ENCODE measurements at regions not wholly inside any gene's neighbourhood (a gene's known extent, or its start where the extent isn't known, plus 50 kb on each side); places are given as distances from the start of the nearest gene placed in this dataset.

DNA sequence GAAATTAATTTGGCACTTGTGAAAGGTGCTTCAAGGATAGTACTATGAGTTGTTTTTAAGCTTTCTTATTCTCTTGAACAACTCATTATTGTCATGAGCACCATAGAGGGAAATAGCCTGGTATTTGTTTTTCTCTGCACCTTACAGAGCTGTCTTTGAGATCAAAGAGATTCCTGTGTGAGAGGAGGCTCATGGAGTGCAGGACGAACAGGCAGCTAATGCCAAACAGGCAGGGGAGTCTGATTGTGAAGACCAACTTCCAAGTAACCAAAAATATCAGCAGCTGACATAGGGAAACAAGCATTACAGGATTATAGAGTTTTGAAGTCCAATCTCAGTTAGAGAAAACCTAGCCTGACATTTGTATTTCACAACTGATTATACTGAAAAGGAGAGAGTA lies 110.6 kb upstream of the TENT5A start:
- Histone ChIP-seq H3K4ac (replicated peaks; ENCODE audit: insufficient read length, low read depth, low read length) (no peak overlapping the region), H2BK120ac (replicated peaks; ENCODE audit: low read depth, low read length) (no peak overlapping the region), H3K27me3 (replicated peaks in 1 of 4; ENCODE audit: control insufficient read depth in 3 of 4, extremely low read depth in 1 of 4, insufficient read depth in 3 of 4, low read length in 3 of 4) (no peaks in the 10 kb centered on the region), H2BK5ac (ENCODE audit: low read depth, low read length) (no peak overlapping the region), H3K4me2 (ENCODE audit: insufficient read depth in 1 of 2, low read depth in 2 of 2, low read length in 2 of 2) (peak overlapping the region in 1 of 2 experiments; percentile 16; a peak in 1 of 4 replicates), H3K14ac (ENCODE audit: insufficient read length) (no peak overlapping the region), H3K79me2 (ENCODE audit: control insufficient read depth in 1 of 2, insufficient read depth in 2 of 2, low read length in 2 of 2) (no peaks in the 10 kb centered on the region), H3K27ac (ENCODE audit: low read depth, low read length) (no peak overlapping the region), H2AFZ (ENCODE audit: low read length) (no peak overlapping the region), H3K9ac (replicated peaks in 1 of 4; ENCODE audit: extremely low read depth in 1 of 4, low read depth in 3 of 4, low read length in 3 of 4) (no peak overlapping the region), H2BK15ac (ENCODE audit: low read length) (no peak overlapping the region), H3K9me3 (ENCODE audit: insufficient read depth in 2 of 2, low read depth in 1 of 2, low read length in 1 of 2) (no peaks in the 10 kb centered on the region), H4K5ac (ENCODE audit: insufficient read length, low read depth, low read length) (no peak overlapping the region), H2BK12ac (ENCODE audit: low read depth, low read length) (no peak overlapping the region), H3K23me2 (ENCODE audit: low read depth, low read length) (no peaks in the 10 kb centered on the region), H4K8ac (ENCODE audit: extremely low read depth, insufficient read depth, low read length) (no peak overlapping the region), H3K56ac (replicated peaks; ENCODE audit: insufficient read length, low read depth, low read length) (no peak overlapping the region), H4K20me1 (replicated peaks in 1 of 2; ENCODE audit: control insufficient read depth in 1 of 2, insufficient read depth in 2 of 2, low read length in 2 of 2) (no peaks in the 10 kb centered on the region), H3K18ac (ENCODE audit: extremely low read depth, low read length) (no peak overlapping the region), H3K4me1 (replicated peaks in 1 of 4; ENCODE audit: control insufficient read depth in 3 of 4, insufficient read depth in 4 of 4, low read length in 3 of 4) (no peaks in the 10 kb centered on the region; a peak in 2 of 7 replicates), H3K23ac (ENCODE audit: insufficient read length) (no peak overlapping the region), H3K79me1 (ENCODE audit: low read depth, low read length) (no peaks in the 10 kb centered on the region), H4K91ac (replicated peaks; ENCODE audit: insufficient read length, low read length) (no peak overlapping the region), H2BK20ac (ENCODE audit: low read length) (no peak overlapping the region), H2AK5ac (ENCODE audit: low read depth, low read length) (no peak overlapping the region), H3K4me3 (ENCODE audit: extremely low read depth in 1 of 4, insufficient read depth in 2 of 4, low read depth in 3 of 4, low read length in 4 of 4) (no peak overlapping the region), H3K36me3 (ENCODE audit: control insufficient read depth in 2 of 4, insufficient read depth in 4 of 4, low read length in 3 of 4) (no peaks in the 10 kb centered on the region)
- 7% methylated on average over 1 of the region's 1 CpG; no CpG with 5 or more reads in 1 of the 2 experiments for WGBS, 2 experiments (ENCODE audit: extremely low coverage in 1 of 2, insufficient coverage in 1 of 2, insufficient read length in 1 of 2, insufficient replicate concordance in 2 of 2, low coverage in 1 of 2, low lambda C conversion rate in 2 of 2, missing lambda C conversion rate in 1 of 2)
- FAIRE-seq (peak; percentile 81), DNase-seq (ENCODE audit: low read depth in 1 of 2, low spot score in 2 of 2) (no peak)
- POLR2A ChIA-PET (ENCODE audit: partially characterized antibody): interaction anchor here (0.6 kb wide), 1 partner anchor 51 kb away, joined by 3 read pairs; no protein-coding TSS in a partner anchor
- TF ChIP-seq TEAD4 (IDR thresholded peaks at IDR 0.05; ENCODE audit: low read depth, low read length): peak; percentile 31; the same call in 1 of the 2 replicates
- TF ChIP-seq NANOG (IDR thresholded peaks at IDR 0.05; ENCODE audit: insufficient read depth, low read depth, low read length, poor library complexity, severe bottlenecking): peak; percentile 25
- no peak for TF ChIP-seq CHD1 (IDR thresholded peaks at IDR 0.05; ENCODE audit: low read depth, low read length)
- no peak for TF ChIP-seq RXRA (IDR thresholded peaks at IDR 0.05; ENCODE audit: insufficient read depth, low read depth, low read length)
- no peak for TF ChIP-seq FOSL1 (IDR thresholded peaks at IDR 0.05; ENCODE audit: insufficient read depth, low read depth, low read length)
- CTCF ChIA-PET (ENCODE audit: partially characterized antibody): interaction anchor here (0.7 kb wide), 1 partner anchor 8 kb away, joined by 3 read pairs; no protein-coding TSS in a partner anchor

Data from H1 (cell line).